OCI-LY7 (cell line): ENCODE measurements at regions not wholly inside any gene's neighbourhood (a gene's known extent, or its start where the extent isn't known, plus 50 kb on each side); places are given as distances from the start of the nearest gene placed in this dataset.

Experiments used
- BruUV-seq: library from RNA; stranded (reverse); fragments of 400-500 nt; replicated peaks from 2 replicates; lab custom pipeline; 2021; lab: Mats Ljungman, UMichigan
- CTCF ChIA-PET: fragments of 300-600 bp; sonication (Branson Sonifier 250); formaldehyde crosslinking; loops from one replicate; lab custom pipeline; 2022; ENCODE audit warnings: antibody characterized with exemption; ENCODE audit not compliant: unreplicated experiment; lab: Charles Lee
- POLR2A ChIA-PET: fragments of 300-600 bp; sonication (Branson Sonifier 250); formaldehyde crosslinking; loops from one replicate; lab custom pipeline; 2022; ENCODE audit warnings: antibody characterized with exemption; lab: Charles Lee
- DNase-seq: peaks from one replicate; pipeline ENCODE4 v3.0.0-alpha.2; 2015; ENCODE audit warnings: low spot score
- H2AFZ ChIP-seq: fragments of 200-600 bp; sonication (generic), shearing (Covaris generic); 2 replicates; pipeline ENCODE4 v1.6.1; 2014; ENCODE audit warnings: mild to moderate bottlenecking, antibody characterized with exemption, low read length, moderate library complexity
- H3K27ac ChIP-seq: fragments of 200-600 bp; sonication (generic); 2 replicates; pipeline ENCODE4 v1.5.1; 2014; ENCODE audit warnings: mixed run types, low read depth, mild to moderate bottlenecking, moderate library complexity, low read length, inconsistent platforms; ENCODE audit not compliant: poor library complexity, severe bottlenecking
- H3K36me3 ChIP-seq: fragments of 200-600 bp; sonication (generic); 2 replicates; pipeline ENCODE4 v1.6.1; 2014; ENCODE audit warnings: mild to moderate bottlenecking, antibody characterized with exemption, low read length, moderate library complexity, mixed read lengths; ENCODE audit not compliant: insufficient read depth
- H3K4me1 ChIP-seq: fragments of 200-600 bp; sonication (generic); 2 replicates; pipeline ENCODE4 v1.5.1; 2014; ENCODE audit warnings: mild to moderate bottlenecking, low read length; ENCODE audit not compliant: insufficient read depth, poor library complexity, severe bottlenecking
- H3K4me2 ChIP-seq: fragments of 200-600 bp; sonication (generic); 2 replicates; pipeline ENCODE4 v1.6.1; 2014; ENCODE audit warnings: mild to moderate bottlenecking, low read length
- H3K4me3 ChIP-seq: fragments of 200-600 bp; sonication (generic); 2 replicates; pipeline ENCODE4 v1.5.1; 2014; ENCODE audit warnings: mild to moderate bottlenecking, low read depth, low read length; ENCODE audit not compliant: poor library complexity, severe bottlenecking
- H3K79me2 ChIP-seq: fragments of 200-600 bp; sonication (generic); 2 replicates; pipeline ENCODE4 v1.6.1; 2016; ENCODE audit warnings: low read depth, mild to moderate bottlenecking, low read length, moderate library complexity, mixed read lengths; ENCODE audit not compliant: insufficient read depth
- H3K9me2 ChIP-seq: fragments of 200-600 bp; sonication (generic); 2 replicates; pipeline ENCODE4 v1.6.1; 2016; ENCODE audit warnings: mild to moderate bottlenecking, low read length, mixed read lengths; ENCODE audit not compliant: insufficient read depth
- H3K9me3 ChIP-seq: fragments of 200-600 bp; sonication (generic); 2 replicates; pipeline ENCODE4 v1.6.1; 2014; ENCODE audit warnings: mild to moderate bottlenecking, mixed run types, low read length, mixed read lengths
- H4K20me1 ChIP-seq: fragments of 200-600 bp; sonication (generic); 2 replicates; pipeline ENCODE4 v1.6.1; 2014; ENCODE audit warnings: mild to moderate bottlenecking, antibody characterized with exemption, low read length, moderate library complexity, mixed read lengths; ENCODE audit not compliant: insufficient read depth
- CTCF ChIP-seq: fragments of 200-600 bp; sonication (generic); conservative IDR thresholded peaks from 2 replicates; pipeline ENCODE4 v1.5.1; 2014; ENCODE audit warnings: mild to moderate bottlenecking, antibody characterized with exemption, low read length, moderate library complexity, mixed read lengths
- EZH2phosphoT487 ChIP-seq: fragments of 200-600 bp; sonication (generic); IDR thresholded peaks from 2 replicates; pipeline ENCODE4 v1.6.1; 2018; ENCODE audit warnings: low read depth, borderline replicate concordance, mild to moderate bottlenecking, mixed run types, antibody characterized with exemption, low read length, moderate library complexity, mixed read lengths
- intact Hi-C: fragments of 100-400 bp; cut with micrococcal nuclease; formaldehyde crosslinking; loops from one replicate; pipeline ENCODE4 v1.10.0; 2022; ENCODE audit not compliant: unreplicated experiment

- no peak for DNase-seq
- no peaks in the 10 kb centered on the region for H3K4me1 ChIP-seq
- no peaks in the 10 kb centered on the region for H3K9me2 ChIP-seq
- ChIA-PET CTCF (interaction anchor here (0.6 kb wide), 1 partner anchor 876 kb away, joined by 3 read pairs; no protein-coding TSS in a partner anchor), POLR2A (interaction anchor here (0.6 to 1.1 kb wide), 2 partner anchors 108 to 640 kb away, joined by 3 read pairs; no protein-coding TSS in a partner anchor)
- intact Hi-C loops, result no loop called here
- no peaks in the 10 kb centered on the region for H4K20me1 ChIP-seq
- no TSS peak for BruUV-seq
- H3K9me3 ChIP-seq, result no peaks in the 10 kb centered on the region
- TF ChIP-seq CTCF, result no peak
- TF ChIP-seq EZH2phosphoT487, result no peak
- H3K4me3 ChIP-seq, result no peak overlapping the region
- H3K27ac ChIP-seq, result no peak overlapping the region
- no peak overlapping the region for H2AFZ ChIP-seq
- no peaks in the 10 kb centered on the region for H3K36me3 ChIP-seq
- no peaks in the 10 kb centered on the region for H3K79me2 ChIP-seq
- H3K4me2 ChIP-seq, result no peak overlapping the region
Observed at GRCh38 chr6:157727629-157728182, 95.3 kb upstream of the SNX9 start.

- Histone ChIP-seq H3K9me2 (no peaks in the 10 kb centered on the region), H3K36me3 (no peaks in the 10 kb centered on the region), H3K9me3 (no peaks in the 10 kb centered on the region), H3K4me3 (no peak overlapping the region), H3K79me2 (no peaks in the 10 kb centered on the region), H4K20me1 (no peaks in the 10 kb centered on the region), H3K4me2 (no peak overlapping the region), H3K27ac (no peak overlapping the region), H3K4me1 (no peaks in the 10 kb centered on the region), H2AFZ (no peak overlapping the region)
- no peak for TF ChIP-seq EZH2phosphoT487
- ChIA-PET CTCF (interaction anchor here (0.6 kb wide), 1 partner anchor 875 kb away, joined by 3 read pairs; no protein-coding TSS in a partner anchor), POLR2A (interaction anchor here (0.6 to 1.1 kb wide), 2 partner anchors 109 to 641 kb away, joined by 3 read pairs; no protein-coding TSS in a partner anchor)
- intact Hi-C loops, result no loop called here
- DNase-seq, result no peak
- no TSS peak for BruUV-seq
Observed at GRCh38 chr6:157728183-157728881, 94.7 kb upstream of the SNX9 start.

- no peak overlapping the region for H3K4me3 ChIP-seq
- no peak overlapping the region for H2AFZ ChIP-seq
- POLR2A ChIA-PET, result no interaction called here
- DNase-seq, result no peak
- no TSS peak for BruUV-seq
- H3K27ac ChIP-seq, result no peak overlapping the region
- TF ChIP-seq CTCF, result no peak
- no peak for TF ChIP-seq EZH2phosphoT487
- intact Hi-C loops, result no loop called here
- no peaks in the 10 kb centered on the region for H3K9me2 ChIP-seq
- no peak overlapping the region for H3K4me2 ChIP-seq
- no peaks in the 10 kb centered on the region for H3K79me2 ChIP-seq
- no peaks in the 10 kb centered on the region for H3K9me3 ChIP-seq
- H3K4me1 ChIP-seq, result no peaks in the 10 kb centered on the region
- CTCF ChIA-PET, result no interaction called here
- no peaks in the 10 kb centered on the region for H3K36me3 ChIP-seq
- H4K20me1 ChIP-seq, result no peaks in the 10 kb centered on the region
Observed at GRCh38 chr6:157731221-157731620, 91.8 kb upstream of the SNX9 start.
